ENCODE measurements at regions not wholly inside any gene's neighbourhood (a gene's known extent, or its start where the extent isn't known, plus 50 kb on each side); places are given as distances from the start of the nearest gene placed in this dataset.
A peak's percentile ranks its signal among the peaks of the same experiment; 100 is the strongest.

DNA sequence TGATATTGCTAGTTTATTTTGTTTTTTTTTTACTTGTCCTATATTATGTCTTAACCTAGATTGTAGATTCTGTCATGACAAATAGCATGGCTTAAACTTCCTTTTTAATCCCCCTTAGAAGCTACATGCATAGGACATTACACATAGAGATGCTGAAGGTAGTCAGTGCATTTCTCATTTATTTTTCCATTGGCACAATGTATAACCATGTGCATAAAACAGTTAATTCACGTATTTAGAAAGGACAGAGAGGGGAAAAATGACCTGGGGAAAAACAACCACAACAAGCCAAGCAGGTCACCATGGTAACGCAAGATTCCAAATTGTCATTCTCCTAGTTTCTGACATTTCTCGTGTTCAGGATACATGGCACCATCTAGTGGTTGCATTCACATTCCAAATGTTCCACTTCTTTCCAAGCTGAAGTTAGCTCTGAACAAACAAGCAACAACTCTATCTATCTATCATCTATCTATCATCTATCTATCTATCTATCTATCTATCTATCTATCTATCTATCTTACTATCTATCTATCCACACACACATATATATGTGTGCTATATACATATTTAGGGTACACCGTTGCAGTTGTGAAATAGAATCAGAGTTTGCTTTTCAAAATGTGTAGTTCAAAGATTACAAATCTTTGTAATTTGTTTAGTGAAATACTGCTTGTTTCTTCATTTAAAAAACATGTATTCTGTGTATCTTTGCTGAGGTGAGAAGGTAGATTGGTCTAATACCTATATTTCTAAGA lies 487.2 kb upstream of the ST8SIA4 start:
- Histone ChIP-seq H3K27me3 (ENCODE audit: control insufficient read depth in 4 of 4, insufficient read depth in 4 of 4, low read length in 3 of 4) (no peaks in the 10 kb centered on the region), H3K4me3 (ENCODE audit: low read depth in 1 of 3, low read length in 3 of 3) (no peak overlapping the region), H3K9me3 (ENCODE audit: control insufficient read depth in 4 of 4, low read length in 3 of 4) (no peaks in the 10 kb centered on the region), H3K36me3 (ENCODE audit: control insufficient read depth in 4 of 4, insufficient read depth in 3 of 4, low read depth in 1 of 4, low read length in 3 of 4) (no peaks in the 10 kb centered on the region), H3K27ac (ENCODE audit: low read depth in 1 of 2, low read length in 2 of 2) (no peak overlapping the region), H3K9ac (ENCODE audit: low read depth in 1 of 2, low read length in 2 of 2) (no peak overlapping the region), H3K4me1 (ENCODE audit: control insufficient read depth in 4 of 4, insufficient read depth in 4 of 4, low read length in 3 of 4) (no peaks in the 10 kb centered on the region)
- TF ChIP-seq, protein P1, sequence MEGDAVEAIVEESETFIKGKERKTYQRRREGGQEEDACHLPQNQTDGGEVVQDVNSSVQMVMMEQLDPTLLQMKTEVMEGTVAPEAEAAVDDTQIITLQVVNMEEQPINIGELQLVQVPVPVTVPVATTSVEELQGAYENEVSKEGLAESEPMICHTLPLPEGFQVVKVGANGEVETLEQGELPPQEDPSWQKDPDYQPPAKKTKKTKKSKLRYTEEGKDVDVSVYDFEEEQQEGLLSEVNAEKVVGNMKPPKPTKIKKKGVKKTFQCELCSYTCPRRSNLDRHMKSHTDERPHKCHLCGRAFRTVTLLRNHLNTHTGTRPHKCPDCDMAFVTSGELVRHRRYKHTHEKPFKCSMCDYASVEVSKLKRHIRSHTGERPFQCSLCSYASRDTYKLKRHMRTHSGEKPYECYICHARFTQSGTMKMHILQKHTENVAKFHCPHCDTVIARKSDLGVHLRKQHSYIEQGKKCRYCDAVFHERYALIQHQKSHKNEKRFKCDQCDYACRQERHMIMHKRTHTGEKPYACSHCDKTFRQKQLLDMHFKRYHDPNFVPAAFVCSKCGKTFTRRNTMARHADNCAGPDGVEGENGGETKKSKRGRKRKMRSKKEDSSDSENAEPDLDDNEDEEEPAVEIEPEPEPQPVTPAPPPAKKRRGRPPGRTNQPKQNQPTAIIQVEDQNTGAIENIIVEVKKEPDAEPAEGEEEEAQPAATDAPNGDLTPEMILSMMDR (IDR thresholded peaks at IDR 0.05; ENCODE audit: low read depth, low read length, missing input control): peak; percentile 48
- no peak for TF ChIP-seq ZBTB33 (IDR thresholded peaks at IDR 0.05)
- TF ChIP-seq GABPA (IDR thresholded peaks at IDR 0.05 in 1 of 2, conservative IDR thresholded peaks at IDR 0.05 in 1 of 2): no peak
- peak; percentile 70 to 81 for TF ChIP-seq RAD21 (IDR thresholded peaks at IDR 0.05)
- 9% methylated on average over 4 of the region's 4 CpGs for WGBS
- DNase-seq (ENCODE audit: low spot score): no peak

DNA sequence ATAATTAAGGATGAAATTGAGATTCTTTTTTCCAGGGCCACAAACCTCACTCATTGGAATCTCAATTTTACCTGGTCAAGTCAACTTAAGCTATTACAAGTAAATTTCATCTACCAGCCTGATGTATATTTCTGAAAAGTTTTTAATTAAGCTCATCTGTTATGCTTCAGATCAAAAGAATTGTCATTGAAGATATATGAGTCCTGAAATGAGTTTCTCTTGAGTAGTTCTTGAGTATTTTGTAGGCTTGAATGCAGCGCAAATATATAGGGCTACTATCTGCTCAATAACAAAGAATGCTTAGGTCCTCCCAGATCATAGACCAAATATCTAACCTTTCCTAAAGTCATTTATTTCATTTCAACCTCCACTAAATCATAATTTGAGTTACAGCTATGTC lies 482.2 kb upstream of the ST8SIA4 start:
- no peak overlapping the region for H3K27ac ChIP-seq (ENCODE audit: low read depth in 1 of 2, low read length in 2 of 2)
- no peak overlapping the region for H3K4me3 ChIP-seq (ENCODE audit: low read depth in 1 of 3, low read length in 3 of 3)
- H3K9me3 ChIP-seq (ENCODE audit: control insufficient read depth in 4 of 4, low read length in 3 of 4): no peaks in the 10 kb centered on the region
- no peaks in the 10 kb centered on the region for H3K36me3 ChIP-seq (ENCODE audit: control insufficient read depth in 4 of 4, insufficient read depth in 3 of 4, low read depth in 1 of 4, low read length in 3 of 4)
- no peak for DNase-seq (ENCODE audit: low spot score)
- no peak for TF ChIP-seq SP1 (IDR thresholded peaks at IDR 0.05)
- TF ChIP-seq HNF4G (IDR thresholded peaks at IDR 0.05): no peak
- TF ChIP-seq RAD21 (IDR thresholded peaks at IDR 0.05): no peak
- no peak for TF ChIP-seq FOXA2 (IDR thresholded peaks at IDR 0.05)
- TF ChIP-seq ZBTB33 (IDR thresholded peaks at IDR 0.05): no peak
- no peak for TF ChIP-seq JUND (IDR thresholded peaks at IDR 0.05)
- TF ChIP-seq NR2F2 (IDR thresholded peaks at IDR 0.05): no peak
- no peak for TF ChIP-seq TAF1 (conservative IDR thresholded peaks at IDR 0.05)
- TF ChIP-seq, protein P2, sequence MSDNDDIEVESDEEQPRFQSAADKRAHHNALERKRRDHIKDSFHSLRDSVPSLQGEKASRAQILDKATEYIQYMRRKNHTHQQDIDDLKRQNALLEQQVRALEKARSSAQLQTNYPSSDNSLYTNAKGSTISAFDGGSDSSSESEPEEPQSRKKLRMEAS (IDR thresholded peaks at IDR 0.05): no peak
- no peak for TF ChIP-seq GABPA (IDR thresholded peaks at IDR 0.05 in 1 of 2, conservative IDR thresholded peaks at IDR 0.05 in 1 of 2)
- TF ChIP-seq FOXA1 (IDR thresholded peaks at IDR 0.05): no peak
- TF ChIP-seq YY1 (IDR thresholded peaks at IDR 0.05): no peak
- no peak for TF ChIP-seq HNF4A (conservative IDR thresholded peaks at IDR 0.05)
- TF ChIP-seq REST (IDR thresholded peaks at IDR 0.05): no peak
- TF ChIP-seq EGR1 (IDR thresholded peaks at IDR 0.05; ENCODE audit: low read depth in 2 of 2): no peak
- no peak for TF ChIP-seq RXRA (IDR thresholded peaks at IDR 0.05)
- TF ChIP-seq, protein P1 (IDR thresholded peaks at IDR 0.05; ENCODE audit: low read depth, low read length, missing input control): no peak
- TF ChIP-seq ATF3 (IDR thresholded peaks at IDR 0.05): no peak
- H3K27me3 ChIP-seq (ENCODE audit: control insufficient read depth in 4 of 4, insufficient read depth in 4 of 4, low read length in 3 of 4): no peaks in the 10 kb centered on the region
- 96% methylated on average over 1 of the region's 1 CpG for WGBS
- no peak overlapping the region for H3K9ac ChIP-seq (ENCODE audit: low read depth in 1 of 2, low read length in 2 of 2)
- no peaks in the 10 kb centered on the region for H3K4me1 ChIP-seq (ENCODE audit: control insufficient read depth in 4 of 4, insufficient read depth in 4 of 4, low read length in 3 of 4)

Data from liver (tissue), 8 donors.